Mesendoderm (in vitro differentiated cells): ENCODE measurements at regions not wholly inside any gene's neighbourhood (a gene's known extent, or its start where the extent isn't known, plus 50 kb on each side); places are given as distances from the start of the nearest gene placed in this dataset.
"Not testable (repeated sequence)": the region's sequence is repeated elsewhere in the genome, so short reads cannot be mapped to it uniquely, and the experiment has no call there.

Experiments used
- DNase-seq: peaks from one replicate; pipeline ENCODE4 v3.0.0; 2013
- H2AK5ac ChIP-seq: 2 replicates; pipeline ENCODE4 v1.6.1; 2013; ENCODE audit warnings: low read length, inconsistent platforms
- H2BK120ac ChIP-seq: 2 replicates; pipeline ENCODE4 v1.6.1; 2013; ENCODE audit warnings: low read depth, mild to moderate bottlenecking, low read length, moderate library complexity, mixed read lengths
- H2BK15ac ChIP-seq: replicated peaks from 2 replicates; pipeline ENCODE4 v1.6.1; 2013; ENCODE audit warnings: low read depth, mild to moderate bottlenecking, moderate library complexity
- H2BK5ac ChIP-seq: 2 replicates; pipeline ENCODE4 v1.6.1; 2013; ENCODE audit warnings: low read length, inconsistent platforms
- H3K18ac ChIP-seq: 2 replicates; pipeline ENCODE4 v1.6.1; 2013; ENCODE audit warnings: mild to moderate bottlenecking, low read length, mixed read lengths
- H3K23ac ChIP-seq: one replicate; pipeline ENCODE4 v1.6.1; 2013; ENCODE audit warnings: low read length
- H3K27ac ChIP-seq: 2 replicates; pipeline ENCODE4 v1.5.1; 2013; ENCODE audit warnings: low read depth, mild to moderate bottlenecking, inconsistent platforms, low read length, moderate library complexity
- H3K27me3 ChIP-seq: 2 replicates; pipeline ENCODE4 v1.6.1; 2013; ENCODE audit warnings: low read length, control low read depth, mild to moderate bottlenecking, inconsistent platforms; ENCODE audit not compliant: insufficient read depth, poor library complexity
- H3K36me3 ChIP-seq: 2 replicates; pipeline ENCODE4 v1.6.1; 2013; ENCODE audit warnings: low read length, inconsistent platforms; ENCODE audit not compliant: control insufficient read depth, insufficient read depth
- H3K4ac ChIP-seq: one replicate; pipeline ENCODE4 v1.6.1; 2013; ENCODE audit warnings: low read depth, mild to moderate bottlenecking, low read length, moderate library complexity
- H3K4me1 ChIP-seq: 2 replicates; pipeline ENCODE4 v1.6.1; 2013; ENCODE audit warnings: low read depth, low read length, inconsistent platforms; ENCODE audit not compliant: control insufficient read depth
- H3K4me2 ChIP-seq: 2 replicates; pipeline ENCODE4 v1.6.1; 2013; ENCODE audit warnings: low read length
- H3K4me3 ChIP-seq: 2 replicates; pipeline ENCODE4 v1.5.1; 2013; ENCODE audit warnings: mild to moderate bottlenecking, low read length
- H3K56ac ChIP-seq: one replicate; pipeline ENCODE4 v1.6.1; 2013; ENCODE audit warnings: low read length
- H3K79me1 ChIP-seq: 2 replicates; pipeline ENCODE4 v1.6.1; 2013; ENCODE audit warnings: low read length, inconsistent platforms
- H3K79me2 ChIP-seq: 2 replicates; pipeline ENCODE4 v1.6.1; 2013; ENCODE audit warnings: mild to moderate bottlenecking, low read length; ENCODE audit not compliant: control insufficient read depth, insufficient read depth
- H3K9ac ChIP-seq: 2 replicates; pipeline ENCODE4 v1.6.1; 2013; ENCODE audit warnings: low read length, inconsistent platforms
- H4K5ac ChIP-seq: one replicate; pipeline ENCODE4 v1.6.1; 2013; ENCODE audit warnings: low read length
- H4K8ac ChIP-seq: one replicate; pipeline ENCODE4 v1.6.1; 2013; ENCODE audit warnings: low read depth, mild to moderate bottlenecking, control low read depth, low read length, moderate library complexity
- WGBS: extraction: QIAGEN DNeasy Blood & Tissue Kit; methylation state at CpG from one replicate; pipeline ENCODE4 v1.1.7; 2013; ENCODE audit warnings: low lambda C conversion rate, missing lambda C conversion rate; ENCODE audit not compliant: insufficient coverage; ENCODE audit errors: extremely low coverage; 5-methylcytosine and 5-hydroxymethylcytosine counted together

GRCh38 chr6:30814146-30815040 lies 69.9 kb upstream of the DDR1 start:
- Histone ChIP-seq H3K27ac (no peak overlapping the region), H3K4me1 (peaks cover 4% of the 10 kb centered on the region), H4K8ac (no peak overlapping the region), H3K4me3 (no peak overlapping the region), H3K27me3 (no peaks in the 10 kb centered on the region), H3K18ac (peak overlapping the region; percentile 8), H3K79me2 (no peaks in the 10 kb centered on the region), H2BK120ac (no peak overlapping the region), H4K5ac (no peak overlapping the region), H3K56ac (peak overlapping the region; percentile 29), H3K4ac (no peak overlapping the region), H3K9ac (no peak overlapping the region), H3K79me1 (no peaks in the 10 kb centered on the region), H3K23ac (no peak overlapping the region), H2BK15ac (no peak overlapping the region), H2AK5ac (peak overlapping the region; percentile 29), H3K36me3 (no peaks in the 10 kb centered on the region), H3K4me2 (no peak overlapping the region), H2BK5ac (no peak overlapping the region)
- DNase-seq, result peak; percentile 79
- no CpG with 5 or more reads among the region's 11 CpGs for WGBS

- WGBS, result no CpG with 5 or more reads among the region's 9 CpGs
- no peak overlapping the region for H3K27ac ChIP-seq
- H3K79me2 ChIP-seq, result no peaks in the 10 kb centered on the region
- H3K27me3 ChIP-seq, result no peaks in the 10 kb centered on the region
- no peak overlapping the region for H3K23ac ChIP-seq
- no peak overlapping the region for H3K56ac ChIP-seq
- peaks cover 3% of the 10 kb centered on the region for H3K4me1 ChIP-seq
- H3K4me2 ChIP-seq, result no peak overlapping the region
- no peak overlapping the region for H4K8ac ChIP-seq
- H2BK120ac ChIP-seq, result no peak overlapping the region
- H3K4me3 ChIP-seq, result no peak overlapping the region
- H3K9ac ChIP-seq, result no peak overlapping the region
- no peak overlapping the region for H2BK15ac ChIP-seq
- peak overlapping the region; percentile 29 for H2AK5ac ChIP-seq
- DNase-seq, result no peak
- no peak overlapping the region for H2BK5ac ChIP-seq
- no peak overlapping the region for H3K18ac ChIP-seq
- no peaks in the 10 kb centered on the region for H3K79me1 ChIP-seq
- H4K5ac ChIP-seq, result no peak overlapping the region
- H3K4ac ChIP-seq, result no peak overlapping the region
- H3K36me3 ChIP-seq, result no peaks in the 10 kb centered on the region
Observed at GRCh38 chr6:30813631-30814145, 69.3 kb upstream of the IER3 start.

- WGBS, result no CpG with 5 or more reads among the region's 7 CpGs
- Histone ChIP-seq H2BK15ac (no peak overlapping the region), H3K4me2 (no peak overlapping the region), H3K27me3 (no peaks in the 10 kb centered on the region), H3K27ac (no peak overlapping the region), H3K4me3 (no peak overlapping the region), H4K5ac (no peak overlapping the region), H2BK120ac (no peak overlapping the region), H3K4me1 (peaks cover 3% of the 10 kb centered on the region), H2AK5ac (no peak overlapping the region), H3K36me3 (no peaks in the 10 kb centered on the region), H3K23ac (no peak overlapping the region), H3K18ac (no peak overlapping the region), H3K4ac (no peak overlapping the region), H3K79me2 (no peaks in the 10 kb centered on the region), H3K56ac (peak overlapping the region; percentile 44), H4K8ac (no peak overlapping the region), H3K9ac (no peak overlapping the region), H2BK5ac (peak overlapping the region; percentile 62), H3K79me1 (no peaks in the 10 kb centered on the region)
- no peak for DNase-seq
Observed at GRCh38 chr6:30810813-30811339, 66.5 kb upstream of the IER3 start.

GRCh38 chr6:30807566-30807965 lies 63.2 kb upstream of the IER3 start:
- DNase-seq, H3K79me1 ChIP-seq, H3K79me2 ChIP-seq, H3K36me3 ChIP-seq, H3K4me1 ChIP-seq, H4K8ac ChIP-seq, H2BK5ac ChIP-seq, H3K27me3 ChIP-seq, H3K18ac ChIP-seq, H3K27ac ChIP-seq, H3K9ac ChIP-seq, H3K4ac ChIP-seq, H3K4me3 ChIP-seq, H3K23ac ChIP-seq, H2BK120ac ChIP-seq, H4K5ac ChIP-seq, H3K56ac ChIP-seq, H2AK5ac ChIP-seq, H3K4me2 ChIP-seq, H2BK15ac ChIP-seq: not testable (repeated sequence)
- no CpG with 5 or more reads among the region's 26 CpGs for WGBS

- H4K8ac ChIP-seq, result no peak overlapping the region
- no peak overlapping the region for H2AK5ac ChIP-seq
- DNase-seq, result no peak
- no peaks in the 10 kb centered on the region for H3K36me3 ChIP-seq
- no peak overlapping the region for H3K4ac ChIP-seq
- no peak overlapping the region for H2BK5ac ChIP-seq
- H3K4me2 ChIP-seq, result no peak overlapping the region
- H3K18ac ChIP-seq, result no peak overlapping the region
- no peaks in the 10 kb centered on the region for H3K27me3 ChIP-seq
- no peak overlapping the region for H3K56ac ChIP-seq
- no peak overlapping the region for H2BK120ac ChIP-seq
- no peaks in the 10 kb centered on the region for H3K79me1 ChIP-seq
- H2BK15ac ChIP-seq, result no peak overlapping the region
- no peak overlapping the region for H3K4me3 ChIP-seq
- WGBS, result no CpG with 5 or more reads among the region's 14 CpGs
- no peak overlapping the region for H3K9ac ChIP-seq
- no peak overlapping the region for H3K23ac ChIP-seq
- H4K5ac ChIP-seq, result no peak overlapping the region
- no peak overlapping the region for H3K27ac ChIP-seq
- H3K4me1 ChIP-seq, result peaks cover 3% of the 10 kb centered on the region
- no peaks in the 10 kb centered on the region for H3K79me2 ChIP-seq
Observed at GRCh38 chr6:30806581-30807183, 62.3 kb upstream of the IER3 start.
